OCI-LY3 (cell line): ENCODE measurements at regions not wholly inside any gene's neighbourhood (a gene's known extent, or its start where the extent isn't known, plus 50 kb on each side); places are given as distances from the start of the nearest gene placed in this dataset.

ENCODE experiments used
- EZH2phosphoT487 ChIP-seq: fragments of 200-600 bp; shearing (Covaris generic); IDR thresholded peaks from 2 replicates; pipeline ENCODE4 v1.6.1; 2018; ENCODE audit warnings: antibody characterized with exemption, mixed run types, low read depth
- TF ChIP-seq, protein P1 (sequence below): fragments of 200-600, 300-600 bp; sonication (generic); IDR thresholded peaks from 2 replicates; pipeline ENCODE4 v1.5.1; 2014; ENCODE audit warnings: antibody characterized with exemption, low read length, low read depth

DNA sequence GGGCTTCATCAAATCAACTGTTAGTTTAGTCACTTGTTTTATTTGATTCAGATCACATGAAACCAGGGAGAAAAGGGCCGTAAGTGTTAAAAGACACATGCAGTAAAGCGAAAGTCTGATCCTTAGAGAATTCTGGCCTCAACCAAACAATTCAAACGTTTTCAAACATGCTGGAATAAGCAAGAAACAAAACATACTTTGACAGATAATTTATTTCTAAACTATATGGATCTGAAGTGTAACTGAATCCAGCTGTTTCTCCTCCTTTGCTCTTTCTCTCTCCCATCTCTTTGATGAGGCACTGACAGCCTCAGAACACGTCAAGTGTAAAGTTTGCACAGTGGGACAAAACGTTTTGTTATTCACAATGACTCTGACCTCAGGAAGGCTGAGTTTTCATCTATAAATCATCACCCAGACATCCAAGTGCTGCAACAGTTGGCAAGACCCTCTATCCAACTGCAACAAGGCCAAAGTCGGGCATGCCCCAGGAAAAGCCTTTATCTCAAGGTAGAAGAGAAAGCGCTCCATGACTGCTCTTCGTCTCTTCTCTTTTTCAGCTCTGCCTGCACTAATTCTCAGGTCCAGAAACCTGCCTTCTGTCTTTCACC is 267.1 kb upstream of the MYOCD start:
- TF ChIP-seq, protein P1, sequence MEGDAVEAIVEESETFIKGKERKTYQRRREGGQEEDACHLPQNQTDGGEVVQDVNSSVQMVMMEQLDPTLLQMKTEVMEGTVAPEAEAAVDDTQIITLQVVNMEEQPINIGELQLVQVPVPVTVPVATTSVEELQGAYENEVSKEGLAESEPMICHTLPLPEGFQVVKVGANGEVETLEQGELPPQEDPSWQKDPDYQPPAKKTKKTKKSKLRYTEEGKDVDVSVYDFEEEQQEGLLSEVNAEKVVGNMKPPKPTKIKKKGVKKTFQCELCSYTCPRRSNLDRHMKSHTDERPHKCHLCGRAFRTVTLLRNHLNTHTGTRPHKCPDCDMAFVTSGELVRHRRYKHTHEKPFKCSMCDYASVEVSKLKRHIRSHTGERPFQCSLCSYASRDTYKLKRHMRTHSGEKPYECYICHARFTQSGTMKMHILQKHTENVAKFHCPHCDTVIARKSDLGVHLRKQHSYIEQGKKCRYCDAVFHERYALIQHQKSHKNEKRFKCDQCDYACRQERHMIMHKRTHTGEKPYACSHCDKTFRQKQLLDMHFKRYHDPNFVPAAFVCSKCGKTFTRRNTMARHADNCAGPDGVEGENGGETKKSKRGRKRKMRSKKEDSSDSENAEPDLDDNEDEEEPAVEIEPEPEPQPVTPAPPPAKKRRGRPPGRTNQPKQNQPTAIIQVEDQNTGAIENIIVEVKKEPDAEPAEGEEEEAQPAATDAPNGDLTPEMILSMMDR, result no peak
- no peak for TF ChIP-seq EZH2phosphoT487
